ENCODE measurements at regions not wholly inside any gene's neighbourhood (a gene's known extent, or its start where the extent isn't known, plus 50 kb on each side); places are given as distances from the start of the nearest gene placed in this dataset.

GRCh38 chr10:58885146-58885545 is 291.3 kb upstream of the PHYHIPL start:
- DNase-seq (ENCODE audit: low spot score): no peak

GRCh38 chr10:58885686-58886345 is 290.6 kb upstream of the PHYHIPL start:
- DNase-seq (ENCODE audit: low spot score): no peak

GRCh38 chr10:58886406-58886805 is 290.0 kb upstream of the PHYHIPL start:
- DNase-seq (ENCODE audit: low spot score): no peak

- DNase-seq (ENCODE audit: low spot score): no peak
Measured at GRCh38 chr10:58887474-58887873, 289.0 kb upstream of the PHYHIPL start.

- DNase-seq (ENCODE audit: low spot score): no peak
Measured at GRCh38 chr10:58888957-58889356, 287.5 kb upstream of the PHYHIPL start.

- DNase-seq (ENCODE audit: low spot score): no peak
Measured at GRCh38 chr10:58892031-58892531, 284.4 kb upstream of the PHYHIPL start.

GRCh38 chr10:58894929-58895328 is 281.5 kb upstream of the PHYHIPL start:
- no peak for DNase-seq (ENCODE audit: low spot score)

- no peak for DNase-seq (ENCODE audit: low spot score)
Measured at GRCh38 chr10:58896229-58896628, 280.2 kb upstream of the PHYHIPL start.

- no peak for DNase-seq (ENCODE audit: low spot score)
Measured at GRCh38 chr10:58897236-58897635, 279.2 kb upstream of the PHYHIPL start.

GRCh38 chr10:58897708-58898107 is 278.7 kb upstream of the PHYHIPL start:
- DNase-seq (ENCODE audit: low spot score): no peak

- DNase-seq (ENCODE audit: low spot score): no peak
Measured at GRCh38 chr10:58898854-58899573, 277.4 kb upstream of the PHYHIPL start.

- DNase-seq (ENCODE audit: low spot score): no peak
Measured at GRCh38 chr10:58901092-58901646, 275.3 kb upstream of the PHYHIPL start.

GRCh38 chr10:58903071-58903470 is 273.4 kb upstream of the PHYHIPL start:
- DNase-seq (ENCODE audit: low spot score): no peak

- no peak for DNase-seq (ENCODE audit: low spot score)
Measured at GRCh38 chr10:58909881-58910280, 266.6 kb upstream of the PHYHIPL start.

- no peak for DNase-seq (ENCODE audit: low spot score)
Measured at GRCh38 chr10:58913717-58914116, 262.7 kb upstream of the PHYHIPL start.

GRCh38 chr10:58918887-58919286 is 257.6 kb upstream of the PHYHIPL start:
- no peak for DNase-seq (ENCODE audit: low spot score)

GRCh38 chr10:58919927-58920654 is 256.4 kb upstream of the PHYHIPL start:
- DNase-seq (ENCODE audit: low spot score): no peak

- DNase-seq (ENCODE audit: low spot score): no peak
Measured at GRCh38 chr10:58920655-58921003, 255.8 kb upstream of the PHYHIPL start.

- DNase-seq (ENCODE audit: low spot score): no peak
Measured at GRCh38 chr10:58921421-58921855, 255.0 kb upstream of the PHYHIPL start.

- DNase-seq (ENCODE audit: low spot score): no peak
Measured at GRCh38 chr10:58925381-58925780, 251.1 kb upstream of the PHYHIPL start.

GRCh38 chr10:58930500-58930899 is 245.9 kb upstream of the PHYHIPL start:
- DNase-seq (ENCODE audit: low spot score): no peak

- DNase-seq (ENCODE audit: low spot score): no peak
Measured at GRCh38 chr10:58932126-58932525, 244.3 kb upstream of the PHYHIPL start.
